22Rv1 (cell line): ENCODE measurements at regions not wholly inside any gene's neighbourhood (a gene's known extent, or its start where the extent isn't known, plus 50 kb on each side); places are given as distances from the start of the nearest gene placed in this dataset.

Experiments
- ZFX ChIP-seq: fragments of 450-650 bp; IDR thresholded peaks from 2 replicates; pipeline ENCODE4 v1.6.1; 2017; ENCODE audit warnings: antibody characterized with exemption, borderline replicate concordance
- TF ChIP-seq, protein P1 (sequence below): fragments of 450-650 bp; IDR thresholded peaks from 2 replicates; pipeline ENCODE4 v1.5.1; 2017; ENCODE audit warnings: mild to moderate bottlenecking

DNA sequence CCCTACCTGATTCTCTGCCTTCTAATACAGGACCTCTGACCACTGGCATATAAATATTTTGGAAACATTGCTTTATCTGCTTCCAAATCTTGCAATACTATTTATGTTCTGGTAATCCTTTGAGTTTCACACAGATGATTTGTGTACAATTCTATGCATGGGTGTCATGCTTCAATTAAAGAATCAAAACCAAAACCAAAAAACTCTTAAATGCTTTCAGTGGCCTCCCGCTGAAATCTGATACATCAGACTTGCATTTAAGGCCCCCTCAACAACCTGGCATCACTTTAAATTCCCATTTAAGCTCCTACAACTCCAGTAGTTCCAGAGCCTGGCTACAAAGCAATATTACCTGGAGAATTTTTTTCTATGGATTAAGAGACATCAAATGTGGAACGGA, 221.7 kb upstream of the NAV3 start:
- TF ChIP-seq, protein P1, sequence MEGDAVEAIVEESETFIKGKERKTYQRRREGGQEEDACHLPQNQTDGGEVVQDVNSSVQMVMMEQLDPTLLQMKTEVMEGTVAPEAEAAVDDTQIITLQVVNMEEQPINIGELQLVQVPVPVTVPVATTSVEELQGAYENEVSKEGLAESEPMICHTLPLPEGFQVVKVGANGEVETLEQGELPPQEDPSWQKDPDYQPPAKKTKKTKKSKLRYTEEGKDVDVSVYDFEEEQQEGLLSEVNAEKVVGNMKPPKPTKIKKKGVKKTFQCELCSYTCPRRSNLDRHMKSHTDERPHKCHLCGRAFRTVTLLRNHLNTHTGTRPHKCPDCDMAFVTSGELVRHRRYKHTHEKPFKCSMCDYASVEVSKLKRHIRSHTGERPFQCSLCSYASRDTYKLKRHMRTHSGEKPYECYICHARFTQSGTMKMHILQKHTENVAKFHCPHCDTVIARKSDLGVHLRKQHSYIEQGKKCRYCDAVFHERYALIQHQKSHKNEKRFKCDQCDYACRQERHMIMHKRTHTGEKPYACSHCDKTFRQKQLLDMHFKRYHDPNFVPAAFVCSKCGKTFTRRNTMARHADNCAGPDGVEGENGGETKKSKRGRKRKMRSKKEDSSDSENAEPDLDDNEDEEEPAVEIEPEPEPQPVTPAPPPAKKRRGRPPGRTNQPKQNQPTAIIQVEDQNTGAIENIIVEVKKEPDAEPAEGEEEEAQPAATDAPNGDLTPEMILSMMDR: no peak
- no peak for TF ChIP-seq ZFX
